T-helper 2 cell (primary cell): ENCODE measurements at regions not wholly inside any gene's neighbourhood (a gene's known extent, or its start where the extent isn't known, plus 50 kb on each side); places are given as distances from the start of the nearest gene placed in this dataset.

Source experiments
- DNase-seq, 5 experiments: peaks; one replicate each; pipeline versions ENCODE4 v3.0.0 to v3.0.0-alpha.2; 2012 to 2022

- DNase-seq: no peak
These were observed 127.3 kb upstream of the NUDT7 start for GRCh38 chr16:77594799-77595596.

GRCh38 chr16:77596261-77596660, 126.1 kb upstream of the NUDT7 start:
- no peak for DNase-seq

GRCh38 chr16:77599793-77600415, 122.4 kb upstream of the NUDT7 start:
- DNase-seq: peak in 1 of 5 experiments; percentile 21

- DNase-seq: no peak
These were observed 121.8 kb upstream of the NUDT7 start for GRCh38 chr16:77600555-77600954.

GRCh38 chr16:77603656-77604055, 118.7 kb upstream of the NUDT7 start:
- DNase-seq: no peak

GRCh38 chr16:77610496-77610895, 111.8 kb upstream of the NUDT7 start:
- DNase-seq: no peak

GRCh38 chr16:77611386-77611785, 110.9 kb upstream of the NUDT7 start:
- DNase-seq: no peak

- DNase-seq: no peak
These were observed 109.7 kb upstream of the NUDT7 start for GRCh38 chr16:77612596-77612995.

GRCh38 chr16:77613095-77613494, 109.2 kb upstream of the NUDT7 start:
- no peak for DNase-seq

GRCh38 chr16:77617553-77617952, 104.8 kb upstream of the NUDT7 start:
- DNase-seq: no peak

- no peak for DNase-seq
These were observed 104.3 kb upstream of the NUDT7 start for GRCh38 chr16:77617996-77618395.

GRCh38 chr16:77618951-77619350, 103.4 kb upstream of the NUDT7 start:
- DNase-seq: no peak

- DNase-seq: no peak
These were observed 98.2 kb upstream of the NUDT7 start for GRCh38 chr16:77624085-77624484.

GRCh38 chr16:77636615-77637014, 85.7 kb upstream of the NUDT7 start:
- no peak for DNase-seq

- DNase-seq: no peak
These were observed 84.4 kb upstream of the NUDT7 start for GRCh38 chr16:77637940-77638339.

GRCh38 chr16:77643176-77643575, 79.1 kb upstream of the NUDT7 start:
- DNase-seq: no peak

- DNase-seq: no peak
These were observed 76.5 kb upstream of the NUDT7 start for GRCh38 chr16:77645764-77646163.

- no peak for DNase-seq
These were observed 74.6 kb upstream of the NUDT7 start for GRCh38 chr16:77647726-77648125.

GRCh38 chr16:77650761-77651160, 71.6 kb upstream of the NUDT7 start:
- no peak for DNase-seq

- no peak for DNase-seq
These were observed 69.9 kb upstream of the NUDT7 start for GRCh38 chr16:77652399-77652798.

- DNase-seq: peak in 1 of 5 experiments; percentile 75
These were observed 65.3 kb upstream of the NUDT7 start for GRCh38 chr16:77657016-77657415.

- DNase-seq: peak in 1 of 5 experiments; percentile 22
These were observed 62.0 kb upstream of the NUDT7 start for GRCh38 chr16:77660311-77660710.

- no peak for DNase-seq
These were observed 60.1 kb upstream of the NUDT7 start for GRCh38 chr16:77662246-77662645.

- no peak for DNase-seq
These were observed 58.6 kb upstream of the NUDT7 start for GRCh38 chr16:77663711-77664110.
